Lower leg skin (tissue), 4 donors: ENCODE measurements at regions not wholly inside any gene's neighbourhood (a gene's known extent, or its start where the extent isn't known, plus 50 kb on each side); places are given as distances from the start of the nearest gene placed in this dataset.

Experiments used
- DNase-seq, 2 donors: peaks; one replicate each; pipeline ENCODE4 v3.0.0-alpha.2; 2019; ENCODE audit warnings: low spot score in 2 of 2
- H3K4me3 ChIP-seq: fragments of 200-600 bp; sonication (generic); 2 replicates; pipeline ENCODE4 v1.5.1; 2017; ENCODE audit warnings: mild to moderate bottlenecking, low read depth; ENCODE audit not compliant: poor library complexity, severe bottlenecking
- POLR2A ChIP-seq, 2 donors: fragments of 450-650 bp; IDR thresholded peaks; one replicate each; pipeline ENCODE4 v1.6.1; 2016 to 2017; ENCODE audit warnings: antibody characterized with exemption in 2 of 2, mild to moderate bottlenecking in 1 of 2, moderate library complexity in 1 of 2
- whole genome bisulfite sequencing, 2 donors: methylation state at CpG; one replicate each; pipeline ENCODE4 v1.1.5; 2018; 5-methylcytosine and 5-hydroxymethylcytosine counted together
- intact Hi-C: fragments of 100-400 bp; cut with DNase I; formaldehyde crosslinking; loops from one replicate; pipeline ENCODE4 v1.15.0; 2023; ENCODE audit warnings: low total_unique reads
- TF ChIP-seq, protein P1 (sequence below), 3 donors: fragments of 450-650 bp; IDR thresholded peaks; one replicate each; pipeline ENCODE4 v1.5.1; 2016; ENCODE audit warnings: antibody characterized with exemption in 3 of 3, mild to moderate bottlenecking in 3 of 3, moderate library complexity in 2 of 3

DNA sequence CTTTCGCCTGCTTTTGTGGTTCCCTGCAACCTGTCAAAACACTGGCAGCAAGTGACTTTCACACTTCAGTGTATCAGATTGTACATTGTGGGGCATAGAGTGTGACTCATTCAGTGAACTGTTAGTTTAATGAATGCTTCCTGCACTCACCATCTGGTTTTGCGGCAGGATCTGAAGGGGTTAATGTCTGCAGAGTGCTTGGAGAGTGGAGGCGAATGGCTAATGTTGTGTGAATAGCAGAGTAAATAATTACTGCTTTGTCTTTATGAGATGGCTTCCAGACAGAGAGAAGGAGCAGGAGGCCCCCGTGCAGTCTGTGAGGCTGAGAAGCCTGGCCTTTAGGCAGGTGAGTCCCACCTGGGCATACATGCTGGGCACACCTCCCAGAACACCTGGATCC lies 454.3 kb upstream of the KIRREL3 start:
- 33 to 43% methylated on average over 4 of the region's 4 CpGs for WGBS, 2 donors
- no peak for DNase-seq
- intact Hi-C loops, result no loop called here
- TF ChIP-seq POLR2A (IDR thresholded peaks at IDR 0.05), result no peak
- TF ChIP-seq, protein P1, sequence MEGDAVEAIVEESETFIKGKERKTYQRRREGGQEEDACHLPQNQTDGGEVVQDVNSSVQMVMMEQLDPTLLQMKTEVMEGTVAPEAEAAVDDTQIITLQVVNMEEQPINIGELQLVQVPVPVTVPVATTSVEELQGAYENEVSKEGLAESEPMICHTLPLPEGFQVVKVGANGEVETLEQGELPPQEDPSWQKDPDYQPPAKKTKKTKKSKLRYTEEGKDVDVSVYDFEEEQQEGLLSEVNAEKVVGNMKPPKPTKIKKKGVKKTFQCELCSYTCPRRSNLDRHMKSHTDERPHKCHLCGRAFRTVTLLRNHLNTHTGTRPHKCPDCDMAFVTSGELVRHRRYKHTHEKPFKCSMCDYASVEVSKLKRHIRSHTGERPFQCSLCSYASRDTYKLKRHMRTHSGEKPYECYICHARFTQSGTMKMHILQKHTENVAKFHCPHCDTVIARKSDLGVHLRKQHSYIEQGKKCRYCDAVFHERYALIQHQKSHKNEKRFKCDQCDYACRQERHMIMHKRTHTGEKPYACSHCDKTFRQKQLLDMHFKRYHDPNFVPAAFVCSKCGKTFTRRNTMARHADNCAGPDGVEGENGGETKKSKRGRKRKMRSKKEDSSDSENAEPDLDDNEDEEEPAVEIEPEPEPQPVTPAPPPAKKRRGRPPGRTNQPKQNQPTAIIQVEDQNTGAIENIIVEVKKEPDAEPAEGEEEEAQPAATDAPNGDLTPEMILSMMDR (IDR thresholded peaks at IDR 0.05), result no peak
- H3K4me3 ChIP-seq, result no peak overlapping the region

DNA sequence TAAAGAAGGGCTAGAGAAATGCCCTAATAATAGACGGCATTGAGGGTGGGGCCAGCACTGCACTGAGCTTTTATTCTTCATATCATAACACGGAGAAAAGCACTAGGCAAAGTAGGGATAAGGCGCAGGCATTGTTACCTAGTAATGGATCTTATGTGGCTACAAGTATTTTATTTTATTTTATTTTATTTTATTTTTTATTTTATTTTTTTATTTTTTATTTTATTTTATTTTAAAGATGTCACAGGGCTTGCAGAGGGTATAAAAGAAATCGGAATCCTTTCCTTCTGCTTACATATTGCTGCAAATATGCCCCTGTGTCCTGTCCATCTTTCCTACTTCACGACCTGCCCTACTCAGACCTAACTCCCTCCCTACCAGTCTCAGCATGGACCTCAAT lies 452.0 kb upstream of the KIRREL3 start:
- WGBS, 2 donors, result 83 to 86% methylated on average over 5 of the region's 5 CpGs
- TF ChIP-seq, protein P1 (IDR thresholded peaks at IDR 0.05), result no peak
- TF ChIP-seq POLR2A (IDR thresholded peaks at IDR 0.05), result no peak
- intact Hi-C loops, result no loop called here

DNA sequence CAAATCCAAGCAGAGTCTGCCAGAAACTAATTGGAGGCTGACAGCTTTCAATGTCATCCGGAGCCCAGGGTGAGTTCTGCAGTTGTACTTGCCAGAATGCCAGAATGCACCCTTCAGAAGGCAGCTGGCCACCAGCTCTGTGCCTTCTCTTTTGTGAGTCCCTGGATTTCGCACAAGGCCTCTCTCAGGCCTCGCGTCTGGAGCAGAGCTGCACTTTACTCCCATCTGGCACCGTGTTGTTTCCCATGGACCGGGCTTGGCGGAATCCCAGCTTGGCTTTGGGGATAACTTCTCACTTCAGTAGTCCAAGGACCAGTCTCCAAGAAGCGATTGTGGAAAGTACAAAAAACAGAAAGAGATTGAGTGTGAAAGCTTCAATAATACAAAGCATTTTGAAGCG lies 451.3 kb upstream of the KIRREL3 start:
- no peak overlapping the region for H3K4me3 ChIP-seq
- TF ChIP-seq, protein P1 (IDR thresholded peaks at IDR 0.05), result no peak
- DNase-seq, result no peak
- 73 to 74% methylated on average over 9 of the region's 9 CpGs for WGBS, 2 donors
- intact Hi-C loops, result no loop called here

More for the DNA sequence above, 452.0 kb upstream of the KIRREL3 start:
- DNase-seq, result no peak
- H3K4me3 ChIP-seq, result no peak overlapping the region

DNA sequence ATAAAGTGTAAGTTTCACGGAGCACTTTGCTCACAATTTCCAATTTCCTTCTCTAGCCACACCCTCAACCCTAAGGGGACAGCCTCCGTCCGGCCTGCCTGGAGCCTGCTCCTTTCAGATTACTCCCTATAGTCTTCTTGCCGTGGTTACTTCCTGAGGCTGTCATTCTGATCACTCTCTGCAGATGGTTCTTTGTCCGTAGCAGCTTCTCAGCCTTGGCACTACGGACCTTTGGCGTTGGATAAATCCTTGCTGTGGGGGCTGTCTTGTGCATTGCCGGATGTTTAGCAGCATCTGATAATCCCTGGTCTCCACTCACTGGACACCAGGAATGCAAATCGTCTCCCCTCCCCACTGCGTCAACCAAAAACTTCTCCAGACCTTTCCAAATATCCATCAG lies 447.5 kb upstream of the KIRREL3 start:
- 53 to 56% methylated on average over 10 of the region's 10 CpGs for WGBS, 2 donors

DNA sequence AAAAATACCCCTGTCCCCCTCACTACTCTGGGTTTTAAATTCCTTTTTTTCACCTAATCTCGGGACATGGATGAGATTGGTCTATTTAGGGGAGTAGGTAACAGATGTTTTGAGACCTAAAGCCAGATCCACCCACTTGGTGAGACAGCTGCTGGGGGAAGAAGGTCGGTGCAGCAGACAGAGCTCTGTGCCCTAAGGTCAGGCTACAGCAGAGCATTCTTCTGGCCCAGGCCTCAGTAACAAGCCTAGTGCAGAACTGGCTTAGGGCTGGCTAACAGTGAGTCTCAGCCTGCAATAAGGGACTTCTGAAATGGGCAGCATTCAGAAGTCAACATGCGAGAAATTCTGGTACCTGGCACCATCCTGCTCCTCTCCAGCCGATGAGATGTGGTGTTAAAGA lies 444.9 kb upstream of the KIRREL3 start:
- TF ChIP-seq POLR2A (IDR thresholded peaks at IDR 0.05), result no peak
- TF ChIP-seq, protein P1 (IDR thresholded peaks at IDR 0.05), result no peak
- intact Hi-C loops, result no loop called here
- 59 to 66% methylated on average over 4 of the region's 4 CpGs for WGBS, 2 donors
- no peak overlapping the region for H3K4me3 ChIP-seq
- no peak for DNase-seq

More for the DNA sequence above, 447.5 kb upstream of the KIRREL3 start:
- intact Hi-C loops, result no loop called here
- no peak for DNase-seq
- no peak overlapping the region for H3K4me3 ChIP-seq
- TF ChIP-seq, protein P1 (IDR thresholded peaks at IDR 0.05), result no peak
- no peak for TF ChIP-seq POLR2A (IDR thresholded peaks at IDR 0.05)

DNA sequence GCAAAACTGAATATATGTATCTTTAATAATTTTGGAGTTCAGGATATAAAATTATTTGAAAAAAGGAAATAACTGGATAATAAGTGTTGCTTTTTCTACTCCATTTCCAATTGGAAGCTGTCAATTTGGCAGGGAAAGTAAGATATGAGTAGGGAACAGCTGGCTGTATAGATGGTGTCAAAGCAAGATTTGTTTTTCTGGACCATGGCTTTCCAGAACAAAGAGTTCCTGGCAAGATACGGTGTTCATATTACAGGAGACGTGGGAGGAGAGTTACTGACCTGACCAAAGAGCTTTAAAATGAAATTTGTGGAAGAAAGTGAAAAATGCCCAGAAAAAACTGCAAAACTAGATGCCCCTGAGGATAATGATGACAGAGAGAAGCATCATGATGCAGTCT lies 442.7 kb upstream of the KIRREL3 start:
- no peak for DNase-seq
- no peak overlapping the region for H3K4me3 ChIP-seq
- 57 to 70% methylated on average over 2 of the region's 2 CpGs for WGBS, 2 donors
- TF ChIP-seq POLR2A (IDR thresholded peaks at IDR 0.05), result no peak
- TF ChIP-seq, protein P1 (IDR thresholded peaks at IDR 0.05), result no peak
- intact Hi-C loops, result no loop called here
